HG03159 (cell line): ENCODE measurements at regions not wholly inside any gene's neighbourhood (a gene's known extent, or its start where the extent isn't known, plus 50 kb on each side); places are given as distances from the start of the nearest gene placed in this dataset.
"Not testable (repeated sequence)": the region's sequence is repeated elsewhere in the genome, so short reads cannot be mapped to it uniquely, and the experiment has no call there.

Experiments used
- ATAC-seq: cut with Tn5 transposase; IDR thresholded peaks from one replicate; pipeline ENCODE4 v1.9.1; 2021; ENCODE audit warnings: mild to moderate bottlenecking, moderate library complexity; ENCODE audit not compliant: unreplicated experiment

DNA sequence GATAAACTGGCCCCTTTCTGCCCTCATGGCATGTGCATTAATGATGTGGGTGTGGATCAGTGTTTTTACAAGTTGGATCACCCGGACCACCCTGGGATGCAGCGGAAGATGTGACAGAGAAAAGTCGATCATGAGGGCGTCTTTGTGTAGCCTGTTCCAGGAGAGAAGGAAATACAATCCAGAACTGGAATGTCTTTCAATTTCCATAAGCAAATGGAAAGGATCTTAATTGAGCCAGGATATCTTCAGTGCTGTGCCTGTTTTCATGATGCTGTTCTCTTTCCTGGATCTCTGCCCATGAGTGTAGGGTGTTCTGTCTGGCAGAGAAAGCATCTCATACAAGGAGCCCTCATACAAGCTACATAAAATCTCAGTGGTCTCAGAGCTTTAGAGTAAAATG lies 481.4 kb downstream of the XYLT1 start:
- ATAC-seq, result no peak

DNA sequence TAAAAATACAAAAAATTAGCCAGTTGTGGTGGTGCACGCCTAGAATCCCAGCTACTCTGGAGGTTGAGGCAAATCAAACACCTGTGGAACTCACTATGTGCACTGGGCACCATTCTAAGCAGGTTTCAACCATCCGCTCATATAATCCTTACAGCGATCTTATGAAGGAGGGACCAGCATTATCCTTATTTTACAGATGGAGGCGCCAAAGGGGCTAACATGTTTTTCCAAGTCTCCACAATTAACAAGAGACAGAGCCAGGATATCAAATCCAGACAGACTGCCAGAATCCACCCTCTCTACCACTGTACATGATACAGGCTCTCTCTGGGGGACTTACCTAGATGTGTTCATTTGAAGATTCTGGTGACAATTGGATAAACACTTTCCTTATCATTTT lies 479.0 kb downstream of the XYLT1 start:
- no peak for ATAC-seq

DNA sequence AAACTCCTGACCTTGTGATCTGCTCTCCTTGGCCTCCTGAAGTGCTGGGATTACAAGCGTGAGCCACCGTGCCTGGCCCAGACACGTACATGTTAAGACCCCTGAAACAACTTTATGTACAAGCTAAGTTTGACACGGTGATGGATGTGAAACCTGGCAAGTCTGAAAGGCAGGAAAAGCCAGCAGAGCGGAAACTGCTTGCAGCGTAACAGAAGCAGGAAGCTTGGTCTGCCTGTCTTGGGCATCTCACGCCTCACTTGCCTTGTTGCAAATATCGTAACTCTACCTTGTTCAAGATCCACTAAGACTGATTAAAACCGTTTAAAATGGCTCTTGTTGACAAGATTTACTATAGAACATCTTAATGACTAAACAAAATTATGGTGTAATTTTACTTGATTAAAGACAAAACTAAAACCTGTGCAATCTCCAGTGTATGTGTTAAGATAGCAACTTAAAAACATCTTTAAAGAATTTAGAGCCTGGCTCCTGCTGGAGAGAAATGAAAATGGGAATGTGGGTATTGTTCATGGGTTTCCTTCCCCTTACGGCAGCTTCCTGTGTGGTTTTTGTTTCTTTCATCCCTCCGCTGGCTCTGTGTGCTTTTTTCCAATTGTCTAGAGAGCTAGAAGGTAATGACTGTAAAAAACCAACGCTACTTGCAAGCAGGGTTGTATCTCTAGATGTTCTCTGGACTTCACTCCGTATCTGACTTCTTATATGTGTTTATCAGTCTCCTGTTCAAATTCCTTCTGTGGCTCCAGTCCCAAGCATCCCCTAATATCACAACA lies 477.6 kb downstream of the XYLT1 start:
- ATAC-seq, result no peak

DNA sequence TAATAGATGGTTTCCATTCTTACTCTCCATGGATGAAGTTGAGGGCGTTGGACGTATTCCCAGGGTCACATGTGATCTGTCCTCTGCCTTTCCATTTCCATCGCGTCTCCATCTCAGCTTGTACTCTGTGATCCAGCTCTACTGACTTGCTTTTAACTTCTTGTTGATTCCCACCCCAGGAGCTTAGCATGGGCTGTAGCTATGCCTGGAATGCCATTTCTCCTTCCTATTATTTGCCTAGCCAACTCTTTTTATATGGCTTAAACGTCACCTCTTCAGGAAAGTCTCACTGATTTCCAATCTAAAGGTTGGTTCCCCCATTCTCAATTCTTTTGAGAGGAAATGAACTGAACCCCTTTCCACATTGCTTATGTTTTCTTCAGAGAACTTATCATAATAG lies 475.9 kb downstream of the XYLT1 start:
- no peak for ATAC-seq

DNA sequence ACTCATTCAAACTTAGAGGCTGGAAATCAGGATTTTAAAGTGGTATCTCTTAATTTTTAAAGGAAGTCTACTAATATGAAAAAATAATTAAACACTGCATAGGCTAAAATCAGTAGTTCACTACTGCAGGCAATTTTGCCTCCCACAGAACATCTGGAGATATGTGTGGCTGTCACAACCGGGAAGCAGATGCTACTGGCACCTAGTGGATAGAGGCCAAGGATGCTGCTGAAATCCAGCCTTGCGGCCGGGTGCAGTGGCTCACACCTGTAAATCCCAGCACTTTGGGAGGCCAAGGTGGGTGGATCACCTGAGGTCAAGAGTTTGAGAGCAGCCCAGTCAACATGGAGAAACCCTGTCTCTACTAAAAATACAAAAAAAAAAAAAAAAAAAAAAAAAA lies 473.9 kb downstream of the XYLT1 start:
- no peak for ATAC-seq

DNA sequence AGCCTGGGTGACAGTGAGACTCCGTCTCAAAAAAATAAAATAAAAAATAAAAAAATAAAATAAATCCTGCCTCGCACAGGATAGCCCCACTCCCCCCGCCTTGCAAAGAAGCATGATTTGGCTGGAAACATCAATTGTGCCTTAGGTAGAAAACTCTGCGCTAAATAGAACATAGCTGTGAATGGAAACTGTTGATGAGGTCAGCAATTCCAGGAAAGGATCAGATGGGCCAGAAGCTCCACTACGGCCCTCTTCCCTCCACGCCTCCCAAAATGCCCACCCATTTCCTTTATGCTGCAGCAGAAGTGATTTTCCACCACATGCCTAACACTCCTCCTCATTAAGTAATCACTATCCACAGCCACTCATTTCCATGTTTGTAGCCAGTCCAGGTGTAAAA lies 473.4 kb downstream of the XYLT1 start:
- no peak for ATAC-seq

DNA sequence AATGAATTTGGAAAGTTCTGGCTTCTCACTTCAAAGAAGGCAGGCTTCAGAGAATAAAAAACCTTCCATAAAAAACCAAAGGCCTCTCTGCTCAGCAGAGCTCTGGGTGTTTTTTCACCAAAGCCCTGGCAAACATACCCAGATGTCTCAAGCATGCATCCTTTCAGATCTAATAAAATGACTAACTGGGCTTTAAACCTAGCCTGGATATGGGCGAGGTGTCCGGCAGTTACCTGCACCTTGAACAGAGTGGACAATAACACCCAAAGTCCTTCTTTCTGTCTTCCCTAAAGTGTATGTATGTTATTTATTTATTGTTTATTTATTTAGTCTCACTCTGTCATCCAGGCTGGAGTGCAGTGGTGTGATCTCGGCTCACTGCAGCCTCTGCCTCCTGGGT lies 469.3 kb downstream of the XYLT1 start:
- ATAC-seq, result no peak

DNA sequence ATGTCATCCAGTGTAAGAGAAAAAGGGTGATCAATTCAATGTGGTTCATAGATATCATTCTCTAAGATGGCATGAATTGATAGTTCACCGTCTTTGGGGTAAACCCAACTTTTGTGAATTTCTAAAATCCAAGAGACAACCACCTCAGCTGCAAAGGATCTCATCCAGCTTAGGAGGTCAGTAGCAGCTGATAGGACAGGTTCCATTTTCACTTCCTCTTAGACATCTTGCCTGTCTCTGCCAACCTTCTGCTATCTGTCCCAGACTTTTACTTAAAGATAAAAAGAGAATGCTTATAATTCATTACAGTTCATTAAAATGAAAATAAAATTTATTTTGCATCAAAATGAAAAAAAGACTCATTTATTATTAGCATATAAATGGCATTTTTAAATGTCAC lies 468.2 kb downstream of the XYLT1 start:
- ATAC-seq, result no peak

DNA sequence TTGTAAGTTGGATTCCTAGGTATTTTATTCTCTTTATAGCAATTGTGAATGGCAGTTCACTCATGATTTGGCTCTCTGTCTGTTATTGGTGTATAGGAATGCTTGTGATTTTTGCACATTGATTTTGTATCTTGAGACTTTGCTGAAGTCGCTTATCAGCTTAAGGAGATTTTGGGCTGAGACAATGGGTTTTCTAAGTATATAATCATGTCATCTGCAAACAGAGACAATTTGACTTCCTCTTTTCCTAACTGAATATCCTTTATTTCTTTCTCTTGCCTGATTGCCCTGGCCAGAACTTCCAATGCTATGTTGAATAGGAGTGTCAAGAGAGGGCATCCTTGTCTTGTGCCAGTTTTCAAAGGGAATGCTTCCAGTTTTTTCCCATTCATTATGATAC lies 464.8 kb downstream of the XYLT1 start:
- ATAC-seq, result not testable (repeated sequence)

DNA sequence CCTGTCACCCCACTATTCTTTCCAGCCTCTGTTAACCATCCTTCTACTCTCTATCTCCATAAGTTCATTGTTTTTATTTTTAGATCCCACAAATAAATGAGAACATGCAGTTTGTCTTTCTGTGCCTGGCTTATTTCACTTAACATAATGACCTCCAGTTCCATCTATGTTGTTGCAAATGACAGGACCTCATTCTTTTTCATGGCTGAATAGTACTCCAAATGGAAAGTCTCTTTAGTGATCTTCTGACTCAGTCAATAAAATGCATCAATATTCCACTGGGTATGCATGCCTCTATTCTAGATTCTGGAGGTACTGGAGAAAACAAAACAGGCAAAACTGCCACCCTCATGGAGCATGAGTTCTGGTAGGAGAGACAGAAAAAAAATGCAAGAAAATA lies 459.0 kb downstream of the XYLT1 start:
- no peak for ATAC-seq

DNA sequence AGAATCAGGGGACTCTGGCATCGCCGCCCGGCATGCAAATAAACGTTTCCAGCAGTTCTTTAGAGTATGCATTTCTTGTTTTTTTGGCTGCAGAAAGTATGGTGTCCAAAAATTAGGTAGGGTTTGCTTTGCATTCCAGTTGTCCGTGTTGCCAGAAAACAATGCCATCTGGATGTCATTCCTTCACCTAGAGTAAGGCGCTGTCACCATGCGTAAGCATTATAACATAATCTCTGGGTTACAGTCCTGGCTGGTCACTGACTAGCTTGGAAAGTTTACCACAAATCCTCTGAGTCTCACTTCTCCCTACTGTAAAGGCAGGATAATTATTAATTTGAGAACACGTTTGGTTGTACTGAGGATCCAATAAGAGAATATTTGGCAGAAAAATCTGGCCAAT lies 457.7 kb downstream of the XYLT1 start:
- no peak for ATAC-seq

DNA sequence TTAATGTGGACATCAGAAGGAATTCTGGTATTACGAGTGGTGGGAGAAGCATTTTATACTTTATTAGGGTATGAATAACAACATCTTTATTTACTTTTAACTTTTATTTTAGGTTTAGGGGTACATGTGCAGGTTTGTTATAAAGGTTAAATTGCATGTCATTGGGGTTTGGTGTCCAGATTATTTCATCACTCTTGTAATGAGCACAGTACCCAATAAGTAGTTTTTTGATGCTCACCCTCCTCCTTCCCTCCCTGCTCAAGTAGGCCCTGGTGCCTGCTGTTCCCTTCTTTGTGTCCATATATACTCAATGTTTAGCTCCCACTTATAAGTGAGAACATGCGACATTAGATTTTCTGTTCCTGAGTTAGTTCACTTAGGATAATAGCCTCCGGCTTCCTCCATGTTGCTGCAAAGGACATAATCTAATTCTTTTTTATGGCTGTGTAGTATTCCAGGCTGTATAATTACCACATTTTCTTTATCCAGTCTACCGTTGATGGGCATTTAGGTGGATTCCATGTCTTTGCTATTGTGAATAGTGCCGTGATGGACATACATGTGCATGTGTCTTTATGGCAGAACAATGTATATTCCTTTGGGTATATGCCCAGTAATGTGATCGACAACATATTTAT lies 456.2 kb downstream of the XYLT1 start:
- ATAC-seq, result no peak

DNA sequence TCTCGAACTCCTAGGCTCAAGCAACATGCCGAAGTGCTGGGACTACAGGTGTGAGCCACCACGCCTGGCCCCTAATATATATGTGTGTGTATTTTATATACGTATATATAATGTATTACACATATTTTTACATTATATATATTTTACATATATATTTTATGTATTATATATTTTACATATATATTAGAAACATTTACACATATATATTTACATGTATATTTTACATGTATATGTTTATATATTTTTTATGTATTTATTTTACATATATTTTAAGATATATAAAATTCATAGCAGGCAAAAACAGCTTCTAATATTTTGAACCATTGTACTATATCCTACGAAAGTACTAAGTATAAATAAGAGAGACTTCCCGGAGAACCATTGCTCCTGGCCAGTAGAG lies 455.1 kb downstream of the XYLT1 start:
- ATAC-seq, result no peak

DNA sequence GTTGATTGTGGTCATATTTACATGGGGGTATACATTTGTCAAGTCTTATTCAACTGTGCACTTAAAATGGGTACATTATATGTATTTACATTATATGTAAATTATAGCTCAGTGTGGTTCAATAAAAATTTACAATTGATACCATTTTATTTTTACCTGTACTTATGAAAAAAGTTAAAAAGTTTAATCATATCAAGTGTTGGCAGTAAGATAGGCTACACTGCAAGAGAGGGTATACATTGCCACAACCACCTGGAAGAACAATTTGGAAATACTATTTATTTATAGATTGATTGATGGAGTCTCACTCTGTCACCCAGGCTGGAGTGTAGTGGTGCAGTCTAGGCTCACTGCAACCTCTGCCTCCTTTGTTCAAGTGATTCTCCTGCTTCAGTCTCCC lies 453.3 kb downstream of the XYLT1 start:
- no peak for ATAC-seq

DNA sequence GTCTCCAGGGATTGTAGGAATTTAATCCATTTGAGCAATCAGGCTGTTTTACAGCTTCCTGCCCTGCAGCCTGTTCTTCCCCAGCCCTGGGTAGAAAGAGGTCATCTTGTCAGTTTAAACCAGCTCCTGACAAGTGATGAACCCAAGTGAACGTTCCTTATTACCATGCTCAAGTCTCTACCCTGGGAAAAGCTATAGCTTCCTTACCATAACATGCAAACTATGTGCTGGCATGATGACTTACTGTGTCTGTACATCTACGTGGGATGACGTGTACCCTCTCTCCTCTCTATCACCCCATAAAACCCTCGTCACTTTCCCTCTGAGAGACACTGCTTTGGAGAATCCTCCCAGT lies 452.2 kb downstream of the XYLT1 start:
- no peak for ATAC-seq

DNA sequence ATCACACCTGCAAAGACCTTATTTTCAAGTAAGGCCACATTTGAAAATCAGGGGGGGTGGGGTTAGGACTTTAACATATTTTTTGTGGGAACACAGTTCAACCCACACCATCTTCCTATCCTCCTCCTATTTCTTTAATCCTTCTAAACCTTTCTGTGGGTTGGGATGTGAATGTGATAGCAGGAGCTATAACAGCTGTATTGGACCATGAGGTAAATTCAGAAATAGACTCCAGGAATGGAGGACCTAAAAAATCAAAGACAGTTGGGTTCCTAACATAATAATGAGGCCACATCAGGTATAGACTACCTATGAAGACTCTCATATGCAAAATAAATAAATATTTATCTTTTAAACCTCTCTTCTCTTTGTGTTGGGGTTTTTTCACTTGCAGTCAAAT lies 451.4 kb downstream of the XYLT1 start:
- ATAC-seq, result no peak

DNA sequence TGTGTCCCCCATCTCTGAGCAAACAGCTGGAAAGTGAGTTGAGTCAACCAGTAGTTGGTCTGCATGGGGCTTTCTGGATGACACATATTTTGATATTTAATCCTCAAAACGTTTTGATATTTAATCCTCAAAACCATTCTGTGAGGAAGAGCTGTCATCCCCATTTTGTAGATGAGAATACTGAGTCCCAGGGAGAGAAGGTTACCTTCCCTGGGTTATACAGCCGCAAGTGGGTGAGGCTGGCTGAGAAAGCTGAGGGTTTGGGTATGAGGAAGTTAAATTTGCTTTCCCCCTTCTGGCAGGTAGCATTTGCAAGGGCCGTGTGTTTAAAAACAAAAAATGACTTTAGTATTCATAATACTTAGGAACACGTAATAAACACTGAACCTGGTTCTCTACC lies 447.2 kb downstream of the XYLT1 start:
- ATAC-seq, result no peak

DNA sequence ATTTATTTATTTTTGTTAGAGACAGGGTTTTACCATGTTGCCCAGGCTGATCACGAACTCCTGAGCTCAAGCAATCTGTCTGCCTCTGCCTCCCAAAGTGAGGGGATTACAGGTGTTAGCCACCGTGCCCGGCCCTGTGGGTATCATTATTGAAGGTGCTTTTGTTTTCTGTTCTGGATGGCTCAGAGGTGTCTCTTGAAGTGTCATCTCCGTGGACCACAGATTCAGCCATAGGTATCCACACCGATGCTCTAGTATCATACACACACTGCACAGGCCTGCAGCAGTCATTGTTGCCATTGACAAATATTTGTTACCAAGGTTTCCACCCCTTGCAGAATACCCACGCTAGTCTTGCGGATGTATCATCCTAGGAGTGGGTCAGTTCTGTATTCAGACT lies 446.2 kb downstream of the XYLT1 start:
- ATAC-seq, result no peak

DNA sequence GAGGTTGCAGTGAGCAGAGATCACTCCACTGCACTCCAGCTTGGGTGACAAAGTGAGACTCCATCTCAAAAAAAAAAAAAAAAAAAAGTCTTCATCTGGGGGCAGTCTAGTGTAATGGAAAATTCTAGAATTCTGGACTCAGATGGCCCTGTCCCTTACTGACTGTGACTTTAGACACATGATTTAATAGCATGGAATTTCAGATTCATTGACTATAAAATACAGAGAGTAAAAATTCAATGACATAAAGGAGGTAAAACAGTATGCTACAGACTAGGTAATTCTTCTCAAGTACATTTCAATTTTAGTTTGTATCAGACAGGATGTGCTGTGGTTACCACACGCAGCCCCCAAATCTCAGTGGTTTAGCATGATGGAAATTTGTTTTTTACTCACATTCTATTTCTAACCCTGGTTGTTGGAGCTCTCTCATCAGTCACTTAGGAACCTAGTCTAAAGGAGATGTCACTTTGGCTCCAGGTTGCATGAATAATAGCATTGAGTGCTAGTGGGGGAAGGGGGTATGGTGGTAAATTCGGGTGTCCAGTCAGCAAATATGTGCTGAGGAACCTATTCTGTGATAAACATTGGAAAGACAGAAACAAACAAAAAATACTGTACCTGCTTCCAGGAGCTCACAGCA lies 444.0 kb downstream of the XYLT1 start:
- ATAC-seq, result peak; percentile 79

DNA sequence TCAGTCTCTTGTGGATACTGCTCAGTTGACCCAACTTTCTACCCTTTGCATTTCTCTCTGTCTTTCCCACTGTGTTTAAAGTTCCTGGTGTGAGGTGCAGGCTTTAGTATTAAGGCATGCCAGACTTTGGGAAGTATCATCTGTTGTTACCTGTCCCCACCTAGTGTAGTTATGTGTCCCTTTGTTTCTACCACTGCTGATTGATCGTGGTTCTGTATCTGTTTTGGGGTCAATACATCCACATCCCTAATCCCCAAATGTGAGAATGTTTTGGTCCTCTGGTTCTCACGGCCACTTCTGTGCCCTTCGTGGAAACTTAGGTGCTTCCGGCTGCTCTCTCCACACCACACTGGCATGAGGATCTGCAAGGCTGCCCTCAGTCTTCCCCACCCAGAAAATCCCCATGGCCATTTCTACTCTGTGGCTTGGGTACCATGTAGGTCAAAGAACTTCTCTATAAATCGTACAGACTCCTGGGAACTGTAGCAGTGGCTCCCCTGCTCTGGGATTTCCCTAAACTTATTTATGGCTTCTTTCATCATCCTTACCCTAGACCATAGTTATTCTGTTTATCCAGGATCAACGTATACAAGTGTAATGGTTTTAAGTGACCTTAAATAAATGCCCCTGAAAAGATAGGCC lies 443.2 kb downstream of the XYLT1 start:
- no peak for ATAC-seq

DNA sequence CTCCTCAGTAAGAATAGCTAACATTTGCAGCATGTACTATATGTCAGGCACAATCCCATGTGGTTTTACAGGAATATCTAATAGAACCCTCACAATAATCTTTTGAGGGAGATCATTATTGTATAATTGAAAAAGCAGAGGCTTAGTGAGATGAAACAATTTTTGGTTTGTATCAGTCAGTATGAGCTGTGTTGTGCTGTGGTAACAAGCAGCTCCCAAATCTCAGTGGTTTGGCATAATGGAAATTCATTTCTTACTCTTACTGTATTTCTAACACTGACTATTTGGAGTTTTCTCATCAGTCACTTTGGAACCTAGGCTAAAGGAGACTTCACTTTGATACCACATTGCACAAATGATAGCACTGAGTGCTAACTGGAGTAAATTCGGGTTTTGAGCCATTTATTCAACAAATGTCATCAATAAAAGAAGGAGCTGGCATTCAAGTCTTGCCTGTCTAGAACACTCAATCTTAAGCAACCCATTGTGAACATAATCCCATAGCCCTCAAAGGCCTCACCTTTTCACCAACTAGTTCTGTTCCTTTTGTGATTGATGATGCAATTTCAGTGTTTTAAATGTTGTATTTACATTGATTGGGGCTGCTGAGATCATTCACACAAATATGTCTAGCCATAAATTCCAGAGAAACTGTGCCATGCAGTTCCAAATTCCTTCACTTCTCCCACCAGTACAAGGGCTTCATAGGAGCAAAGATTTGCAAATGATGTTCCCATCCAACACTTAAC lies 441.0 kb downstream of the XYLT1 start:
- no peak for ATAC-seq
